ENCODE measurements at regions not wholly inside any gene's neighbourhood (a gene's known extent, or its start where the extent isn't known, plus 50 kb on each side); places are given as distances from the start of the nearest gene placed in this dataset.

- TF ChIP-seq EZH2 (IDR thresholded peaks at IDR 0.05; ENCODE audit: borderline replicate concordance, low read length) (no peak), CTCF (IDR thresholded peaks at IDR 0.05; ENCODE audit: low read length) (no peak)
These were observed 268.6 kb upstream of the CRY1 start for GRCh38 chr12:107361970-107362369.

Data from OCI-LY1 (cell line).